GM12865 (cell line): ENCODE measurements at regions not wholly inside any gene's neighbourhood (a gene's known extent, or its start where the extent isn't known, plus 50 kb on each side); places are given as distances from the start of the nearest gene placed in this dataset.

ENCODE experiments used
- DNase-seq: peaks from one replicate; pipeline ENCODE4 v3.0.0; 2010; ENCODE audit warnings: low read depth
- H3K4me3 ChIP-seq: 2 replicates; pipeline ENCODE4 v1.5.1; 2011; ENCODE audit warnings: mild to moderate bottlenecking, low read depth, low read length, control low read depth
- TF ChIP-seq, protein P1 (sequence below): IDR thresholded peaks from 2 replicates; pipeline ENCODE4 v1.5.1; 2011; ENCODE audit warnings: low read length, control low read depth, low read depth, inconsistent platforms; ENCODE audit not compliant: insufficient read depth; ENCODE audit errors: missing control alignments

DNA sequence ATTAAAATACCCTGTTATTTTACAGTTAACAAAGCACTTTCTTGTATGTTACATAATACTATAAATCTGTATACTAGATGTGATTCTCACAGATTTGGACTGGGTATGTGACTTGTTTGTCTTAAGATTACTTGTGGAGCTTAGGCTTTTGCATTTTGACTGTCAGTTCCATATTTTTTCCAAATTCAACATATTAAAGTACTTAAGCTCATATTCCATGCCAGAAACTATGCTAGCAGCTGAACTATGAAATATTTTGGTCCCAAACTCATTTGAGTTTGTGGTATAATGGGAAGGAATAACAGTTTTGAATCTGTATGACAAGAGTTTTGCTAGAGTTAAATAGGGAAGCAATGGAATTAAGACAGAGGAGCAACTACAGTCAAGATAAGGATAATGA, 841.4 kb downstream of the JRKL start:
- DNase-seq = no peak
- no peak overlapping the region for H3K4me3 ChIP-seq
- TF ChIP-seq, protein P1, sequence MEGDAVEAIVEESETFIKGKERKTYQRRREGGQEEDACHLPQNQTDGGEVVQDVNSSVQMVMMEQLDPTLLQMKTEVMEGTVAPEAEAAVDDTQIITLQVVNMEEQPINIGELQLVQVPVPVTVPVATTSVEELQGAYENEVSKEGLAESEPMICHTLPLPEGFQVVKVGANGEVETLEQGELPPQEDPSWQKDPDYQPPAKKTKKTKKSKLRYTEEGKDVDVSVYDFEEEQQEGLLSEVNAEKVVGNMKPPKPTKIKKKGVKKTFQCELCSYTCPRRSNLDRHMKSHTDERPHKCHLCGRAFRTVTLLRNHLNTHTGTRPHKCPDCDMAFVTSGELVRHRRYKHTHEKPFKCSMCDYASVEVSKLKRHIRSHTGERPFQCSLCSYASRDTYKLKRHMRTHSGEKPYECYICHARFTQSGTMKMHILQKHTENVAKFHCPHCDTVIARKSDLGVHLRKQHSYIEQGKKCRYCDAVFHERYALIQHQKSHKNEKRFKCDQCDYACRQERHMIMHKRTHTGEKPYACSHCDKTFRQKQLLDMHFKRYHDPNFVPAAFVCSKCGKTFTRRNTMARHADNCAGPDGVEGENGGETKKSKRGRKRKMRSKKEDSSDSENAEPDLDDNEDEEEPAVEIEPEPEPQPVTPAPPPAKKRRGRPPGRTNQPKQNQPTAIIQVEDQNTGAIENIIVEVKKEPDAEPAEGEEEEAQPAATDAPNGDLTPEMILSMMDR = no peak

- H3K4me3 ChIP-seq = no peak overlapping the region
- TF ChIP-seq, protein P1 = no peak
- DNase-seq = no peak
Measured at GRCh38 chr11:97234016-97234415, 844.2 kb downstream of the JRKL start.

DNA sequence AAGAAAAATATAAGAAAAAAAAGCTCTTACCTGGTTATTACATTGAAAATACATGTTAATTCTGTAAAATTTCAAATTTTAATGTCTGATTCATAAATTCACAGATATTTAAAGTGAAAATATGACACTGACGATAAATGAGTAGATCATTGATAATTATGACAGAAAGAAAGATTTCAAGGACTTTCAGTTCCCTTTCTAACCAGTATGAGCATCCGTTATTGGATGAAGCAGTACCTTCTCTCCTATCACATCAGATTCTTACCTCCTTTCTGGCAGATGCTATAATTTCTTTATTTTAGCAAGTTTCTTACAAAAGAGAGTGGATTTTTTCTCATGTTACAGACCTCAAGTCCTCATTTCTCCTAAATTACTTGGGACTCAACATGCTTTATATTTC, 847.3 kb downstream of the JRKL start:
- TF ChIP-seq, protein P1 = no peak
- no peak for DNase-seq
- no peak overlapping the region for H3K4me3 ChIP-seq

- TF ChIP-seq, protein P1 = no peak
- DNase-seq = no peak
Measured at GRCh38 chr11:97247601-97248000, 857.8 kb downstream of the JRKL start.

GRCh38 chr11:97254790-97255189, 865.0 kb downstream of the JRKL start:
- H3K4me3 ChIP-seq = no peak overlapping the region
- TF ChIP-seq, protein P1 = no peak
- no peak for DNase-seq

More at GRCh38 chr11:97247601-97248000, 857.8 kb downstream of the JRKL start:
- H3K4me3 ChIP-seq = no peak overlapping the region

DNA sequence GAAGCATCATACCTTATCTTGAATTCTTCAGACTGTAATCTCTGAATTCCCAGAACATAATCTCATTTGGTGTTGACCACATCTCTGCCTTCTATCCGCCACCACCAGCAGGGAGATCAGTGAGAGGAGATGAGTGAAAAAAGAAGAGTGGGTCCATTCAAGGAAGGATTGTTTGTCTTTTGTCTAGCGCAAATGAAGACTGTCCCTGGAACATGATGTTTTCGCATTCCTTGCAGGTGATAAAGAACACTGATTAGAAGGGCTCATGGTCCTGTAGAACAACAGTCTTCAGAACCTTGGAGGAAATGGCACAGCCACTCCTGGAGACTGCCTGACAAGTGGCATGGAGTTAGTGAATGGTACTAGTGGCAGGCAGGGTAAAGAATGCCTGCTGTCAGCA, 869.6 kb downstream of the JRKL start:
- DNase-seq = no peak
- no peak overlapping the region for H3K4me3 ChIP-seq
- TF ChIP-seq, protein P1 = no peak

DNA sequence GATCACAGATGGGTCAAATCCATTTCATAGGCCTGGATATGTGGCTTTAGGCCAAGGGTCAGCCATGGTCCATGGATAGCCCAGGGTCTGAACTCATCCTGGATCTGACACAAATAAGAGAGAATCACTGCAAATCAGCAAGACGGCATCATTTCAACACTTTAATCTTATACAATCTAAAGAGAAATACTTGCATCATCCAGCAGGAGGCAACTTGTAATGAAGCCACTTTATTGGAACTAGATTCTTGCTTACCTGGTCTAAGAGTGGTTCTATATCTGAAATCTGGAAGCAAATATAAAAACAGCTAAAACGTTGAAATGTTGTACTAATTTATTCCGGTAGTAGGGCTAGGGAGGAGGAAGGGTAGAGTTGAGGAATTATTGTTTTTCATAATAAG, 870.1 kb downstream of the JRKL start:
- H3K4me3 ChIP-seq = no peak overlapping the region
- DNase-seq = no peak
- TF ChIP-seq, protein P1 = no peak
